ENCODE measurements at regions not wholly inside any gene's neighbourhood (a gene's known extent, or its start where the extent isn't known, plus 50 kb on each side); places are given as distances from the start of the nearest gene placed in this dataset.

DNA sequence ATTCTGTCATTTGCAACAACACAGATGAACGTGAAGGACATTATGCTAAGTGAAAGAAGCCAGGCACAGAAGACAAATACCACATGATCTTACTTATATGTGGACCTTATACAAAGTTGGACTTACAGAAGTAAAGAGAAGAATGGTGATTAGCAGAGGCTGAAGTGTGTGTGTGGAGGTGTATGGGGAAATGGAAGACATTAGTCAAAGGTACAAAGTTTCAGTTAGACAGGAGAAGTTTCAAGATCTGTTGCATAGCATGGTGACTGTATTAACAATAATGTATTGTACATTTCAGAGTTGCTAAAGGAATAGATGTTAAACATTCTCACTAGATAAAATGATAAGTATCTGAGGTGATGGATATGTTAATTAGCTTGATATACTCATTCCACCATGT is 124.4 kb upstream of the ADRA1D start:
- TF ChIP-seq, protein P1, sequence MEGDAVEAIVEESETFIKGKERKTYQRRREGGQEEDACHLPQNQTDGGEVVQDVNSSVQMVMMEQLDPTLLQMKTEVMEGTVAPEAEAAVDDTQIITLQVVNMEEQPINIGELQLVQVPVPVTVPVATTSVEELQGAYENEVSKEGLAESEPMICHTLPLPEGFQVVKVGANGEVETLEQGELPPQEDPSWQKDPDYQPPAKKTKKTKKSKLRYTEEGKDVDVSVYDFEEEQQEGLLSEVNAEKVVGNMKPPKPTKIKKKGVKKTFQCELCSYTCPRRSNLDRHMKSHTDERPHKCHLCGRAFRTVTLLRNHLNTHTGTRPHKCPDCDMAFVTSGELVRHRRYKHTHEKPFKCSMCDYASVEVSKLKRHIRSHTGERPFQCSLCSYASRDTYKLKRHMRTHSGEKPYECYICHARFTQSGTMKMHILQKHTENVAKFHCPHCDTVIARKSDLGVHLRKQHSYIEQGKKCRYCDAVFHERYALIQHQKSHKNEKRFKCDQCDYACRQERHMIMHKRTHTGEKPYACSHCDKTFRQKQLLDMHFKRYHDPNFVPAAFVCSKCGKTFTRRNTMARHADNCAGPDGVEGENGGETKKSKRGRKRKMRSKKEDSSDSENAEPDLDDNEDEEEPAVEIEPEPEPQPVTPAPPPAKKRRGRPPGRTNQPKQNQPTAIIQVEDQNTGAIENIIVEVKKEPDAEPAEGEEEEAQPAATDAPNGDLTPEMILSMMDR (IDR thresholded peaks at IDR 0.05; ENCODE audit: low read length) = no peak
- TF ChIP-seq EZH2 (IDR thresholded peaks at IDR 0.05; ENCODE audit: borderline replicate concordance, low read length) = no peak
